ENCODE measurements at regions not wholly inside any gene's neighbourhood (a gene's known extent, or its start where the extent isn't known, plus 50 kb on each side); places are given as distances from the start of the nearest gene placed in this dataset.
"Not testable (repeated sequence)": the region's sequence is repeated elsewhere in the genome, so short reads cannot be mapped to it uniquely, and the experiment has no call there.

DNA sequence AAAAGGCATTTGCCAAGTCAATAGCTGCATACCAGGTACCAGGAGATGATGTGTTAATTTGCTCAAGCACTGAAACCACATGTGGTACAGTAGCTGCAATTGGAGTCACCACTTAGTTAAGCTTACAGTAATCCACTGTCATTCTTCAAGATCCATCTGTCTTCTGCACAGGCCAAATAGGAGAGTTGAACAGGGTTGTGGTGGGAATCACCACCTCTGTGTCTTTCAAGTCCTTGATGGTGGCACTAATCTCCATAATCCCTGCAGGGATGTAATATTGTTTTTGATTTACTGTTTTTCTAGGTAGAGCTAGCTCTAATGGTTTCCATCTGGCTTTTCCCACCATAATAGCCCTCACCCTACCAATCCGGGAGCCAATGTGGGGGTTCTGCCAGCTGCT, 91.9 kb downstream of the FCRL5 start:
- DNase-seq = no peak

- no peak for DNase-seq
Observed at GRCh38 chr1:157457279-157457678, 95.0 kb downstream of the FCRL5 start.

DNA sequence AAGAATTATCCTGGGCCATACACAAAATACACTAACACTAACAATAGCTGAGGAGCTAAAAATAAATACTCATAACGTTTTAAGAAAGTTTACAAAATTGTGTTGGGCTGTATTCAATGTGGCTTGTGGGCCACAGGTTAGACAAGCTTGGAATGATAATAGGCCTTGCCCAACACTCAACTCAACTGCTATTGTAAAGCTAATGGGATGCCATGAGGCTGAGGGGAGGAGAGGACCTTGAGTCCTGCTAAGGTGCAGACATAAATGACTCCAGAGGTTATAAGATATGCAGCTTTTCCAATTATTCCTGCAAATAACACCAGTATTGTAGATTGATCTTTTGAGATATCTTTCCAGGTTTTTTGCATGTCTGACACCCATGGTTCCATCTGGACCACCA, 97.0 kb downstream of the FCRL5 start:
- no peak for DNase-seq

DNA sequence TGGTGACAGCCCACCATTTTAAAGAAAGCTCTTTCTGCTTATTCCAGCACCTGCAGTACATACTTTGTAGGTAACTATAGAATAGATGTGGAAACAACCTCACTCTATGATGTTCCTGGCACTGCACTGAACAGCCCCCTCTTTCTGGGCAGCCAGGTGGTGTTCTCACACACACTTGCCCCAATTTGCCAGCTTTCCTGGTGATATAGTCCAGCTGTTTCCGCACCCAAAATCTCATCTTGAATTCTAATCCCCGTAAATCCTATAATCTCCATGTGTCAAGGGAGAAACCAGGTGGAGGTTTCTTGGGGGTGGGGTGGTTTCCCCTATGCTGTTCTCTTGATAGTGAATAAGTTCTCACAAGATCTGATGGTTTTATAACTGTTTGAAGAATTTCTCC, 102.2 kb downstream of the FCRL5 start:
- DNase-seq = no peak

GRCh38 chr1:157448636-157449035, 103.7 kb downstream of the FCRL5 start:
- no peak for DNase-seq

DNA sequence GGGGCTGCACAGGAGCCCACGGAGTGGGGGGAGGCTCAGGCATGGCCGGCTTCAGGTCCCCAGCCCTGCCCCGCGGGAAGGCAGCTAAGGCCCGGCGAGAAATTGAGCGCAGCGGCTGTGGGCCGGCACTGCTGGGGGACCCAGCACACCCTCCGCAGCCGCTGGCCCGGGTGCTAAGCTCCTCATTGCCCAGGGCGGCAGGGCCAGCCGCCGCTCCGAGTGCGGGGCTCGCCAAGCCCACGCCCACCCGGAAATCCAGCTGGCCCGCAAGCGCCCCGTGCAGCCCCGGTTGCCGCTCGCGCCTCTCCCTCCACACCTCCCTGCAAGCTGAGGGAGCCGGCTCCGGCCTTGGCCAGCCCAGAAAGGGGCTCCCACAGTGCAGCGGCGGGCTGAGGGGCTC, 106.0 kb downstream of the FCRL5 start:
- not testable (repeated sequence) for DNase-seq

- DNase-seq = not testable (repeated sequence)
Observed at GRCh38 chr1:157445616-157446140, 106.6 kb downstream of the FCRL5 start.

DNA sequence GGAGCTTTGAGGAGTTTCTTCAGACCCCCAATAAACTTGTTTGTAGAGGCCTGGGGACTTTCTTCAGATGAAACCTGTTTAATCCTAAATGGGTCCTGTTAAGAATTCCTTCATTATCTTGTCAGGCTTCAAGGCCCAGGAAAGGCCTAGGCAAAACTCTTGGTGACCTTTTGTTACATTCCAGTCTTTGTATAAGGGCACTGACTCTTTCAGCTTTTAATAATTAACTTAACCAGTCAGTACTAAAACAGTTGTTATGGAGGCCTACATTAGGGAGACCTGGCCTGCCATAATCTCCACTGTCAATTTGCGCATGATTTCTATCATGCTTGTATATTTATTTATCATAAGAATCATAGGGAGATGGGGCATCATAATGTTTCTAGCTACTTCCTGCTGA, 110.2 kb downstream of the FCRL5 start:
- no peak for DNase-seq

- no peak for DNase-seq
Observed at GRCh38 chr1:157439302-157439954, 112.9 kb downstream of the FCRL5 start.

GRCh38 chr1:157438613-157439012, 113.7 kb downstream of the FCRL5 start:
- no peak for DNase-seq

DNA sequence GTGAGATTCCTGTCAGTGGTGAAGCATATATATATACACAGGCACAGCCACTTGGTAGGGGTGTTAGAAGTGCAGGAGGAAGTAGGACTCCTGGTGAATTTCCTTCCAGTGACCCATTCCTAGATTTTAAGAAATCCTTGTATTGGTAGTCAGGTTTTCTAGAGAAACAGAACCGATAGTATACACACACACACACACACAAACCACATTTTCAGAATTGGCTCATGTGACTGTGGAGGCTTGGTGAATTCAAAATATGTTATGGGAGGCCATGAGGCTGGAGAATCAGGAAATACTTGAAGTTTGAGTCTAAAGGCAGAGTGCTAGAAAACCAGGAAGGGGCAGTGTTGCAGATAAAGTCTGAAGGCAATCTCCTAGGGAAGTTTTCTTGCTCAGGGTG, 114.2 kb downstream of the FCRL5 start:
- DNase-seq = no peak

GRCh38 chr1:157437296-157437695, 115.0 kb downstream of the FCRL5 start:
- no peak for DNase-seq

GRCh38 chr1:157431751-157432150, 120.6 kb downstream of the FCRL5 start:
- DNase-seq = no peak

DNA sequence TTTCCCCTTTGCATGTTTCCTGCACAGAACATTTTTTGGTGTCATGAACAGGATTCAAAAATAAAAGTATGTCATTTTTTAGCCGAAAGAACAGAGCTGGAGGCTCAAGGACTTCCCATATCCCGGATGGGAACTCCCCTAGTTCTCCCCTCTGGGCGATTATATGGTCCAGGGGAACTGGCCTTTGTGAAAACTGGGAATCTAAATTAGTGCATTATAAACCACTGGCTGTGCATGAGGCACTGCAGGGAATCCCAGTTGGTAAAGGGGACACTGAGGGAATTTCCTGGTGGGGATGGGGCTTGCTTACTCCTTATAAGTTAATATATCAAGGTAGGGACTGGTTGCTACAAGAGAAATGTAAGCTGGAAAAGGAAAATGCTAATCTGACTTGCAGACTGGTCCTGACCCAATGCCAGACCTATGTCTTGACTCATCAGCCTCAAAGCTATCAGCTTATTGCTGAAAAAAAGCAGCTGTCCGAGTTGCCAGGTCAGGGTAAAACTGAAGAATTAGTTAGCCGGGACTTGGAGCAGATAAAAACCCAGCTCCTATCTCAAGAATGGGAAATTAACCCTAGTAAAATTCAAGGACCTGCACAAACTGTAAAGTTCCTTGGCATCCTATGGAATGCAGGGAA, 122.6 kb downstream of the FCRL5 start:
- DNase-seq = no peak

- not testable (repeated sequence) for DNase-seq
Observed at GRCh38 chr1:157423764-157424163, 128.6 kb downstream of the FCRL5 start.

DNA sequence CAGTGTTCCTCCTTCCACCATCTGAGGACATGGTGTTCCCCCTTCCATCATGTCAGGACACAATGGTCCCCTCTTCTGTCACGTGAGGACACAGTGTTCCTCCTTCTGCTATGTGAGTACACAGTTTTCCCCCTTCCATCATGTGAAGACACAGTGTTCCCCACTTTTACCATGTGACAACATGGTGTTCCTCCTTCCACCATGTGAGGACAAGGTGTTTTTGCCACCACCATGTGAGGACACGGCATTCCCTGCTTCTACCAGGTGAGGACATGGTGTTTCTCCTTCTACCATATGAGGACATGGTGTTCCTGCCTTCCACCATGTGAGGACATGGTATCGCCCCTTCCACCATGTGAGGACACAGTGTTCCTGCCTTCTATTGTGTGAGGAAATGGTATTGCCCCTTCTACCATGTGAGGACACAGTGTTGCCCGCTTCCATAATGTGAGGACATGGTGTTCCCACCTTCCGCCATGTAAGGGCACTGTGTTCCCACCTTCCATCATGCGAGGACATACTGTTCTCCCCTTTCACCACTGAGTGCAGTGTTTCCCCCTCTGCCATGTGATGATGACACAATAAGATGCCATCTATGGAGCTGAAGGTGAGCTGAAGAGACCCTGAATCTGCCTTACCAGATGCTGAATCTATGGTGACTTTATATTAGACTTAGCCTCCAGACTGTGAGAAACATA, 132.3 kb downstream of the FCRL5 start:
- no peak for DNase-seq

DNA sequence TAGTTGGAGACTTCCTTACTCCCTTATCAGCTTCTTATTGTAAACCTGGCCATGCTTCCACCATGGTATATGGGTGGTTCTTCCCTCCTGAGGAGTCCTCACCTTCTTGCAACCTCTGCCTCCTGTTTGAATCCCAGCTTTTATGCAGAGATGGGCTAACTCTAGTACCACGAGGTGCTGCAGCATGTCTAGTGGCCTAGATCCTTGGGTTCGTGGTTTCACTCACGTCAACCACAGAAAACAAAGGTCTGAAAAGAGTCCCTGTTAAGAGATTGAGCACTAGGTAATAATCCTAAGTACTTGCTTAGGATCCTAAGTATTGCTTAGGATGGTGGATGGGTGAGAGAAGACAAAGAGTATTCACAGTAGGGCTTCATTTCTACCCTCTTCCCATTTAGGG, 133.7 kb downstream of the FCRL5 start:
- DNase-seq = no peak

DNA sequence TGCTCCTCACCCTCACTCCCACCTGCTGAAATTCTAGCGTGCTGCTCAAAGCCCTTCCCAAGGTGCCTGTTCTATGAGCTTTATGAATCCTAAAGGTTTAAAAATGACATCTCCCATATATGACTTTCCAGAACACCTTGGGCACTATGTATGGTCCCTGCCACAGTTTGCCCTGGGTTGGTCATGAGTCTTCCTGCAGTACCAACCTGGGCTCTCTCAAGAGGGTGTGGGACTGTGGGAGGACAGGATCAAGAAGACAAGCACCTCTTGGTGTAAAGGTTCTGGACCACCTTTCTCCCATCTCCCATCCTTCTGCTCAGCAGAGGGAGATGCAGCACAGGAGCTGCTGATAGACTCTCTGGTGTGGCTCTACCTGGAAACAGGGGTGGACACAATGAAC, 134.1 kb downstream of the FCRL5 start:
- DNase-seq = no peak

GRCh38 chr1:157415661-157416060, 136.7 kb downstream of the FCRL5 start:
- no peak for DNase-seq

DNA sequence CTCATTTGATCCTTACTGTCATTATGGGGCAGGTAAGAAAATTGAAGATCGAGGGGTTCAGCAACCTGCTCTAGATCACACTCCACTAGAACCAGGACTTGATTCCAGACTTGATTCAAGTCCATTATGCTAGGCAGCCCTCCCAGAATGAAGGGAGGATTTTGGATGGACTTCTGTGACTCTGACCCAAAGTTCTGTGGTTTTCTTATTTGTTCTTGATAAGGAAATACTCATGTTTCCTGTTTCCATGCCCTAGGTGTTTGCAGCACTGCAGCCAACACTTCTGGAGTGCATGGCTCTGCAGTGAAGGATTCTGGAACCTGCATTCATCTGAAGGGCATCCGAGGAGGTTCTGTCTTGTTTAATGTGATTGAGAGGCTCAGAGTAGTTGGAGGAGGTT, 140.0 kb downstream of the FCRL5 start:
- DNase-seq = no peak

GRCh38 chr1:157411769-157412168, 140.5 kb downstream of the FCRL5 start:
- DNase-seq = no peak

GRCh38 chr1:157411064-157411463, 141.3 kb downstream of the FCRL5 start:
- DNase-seq = no peak

DNA sequence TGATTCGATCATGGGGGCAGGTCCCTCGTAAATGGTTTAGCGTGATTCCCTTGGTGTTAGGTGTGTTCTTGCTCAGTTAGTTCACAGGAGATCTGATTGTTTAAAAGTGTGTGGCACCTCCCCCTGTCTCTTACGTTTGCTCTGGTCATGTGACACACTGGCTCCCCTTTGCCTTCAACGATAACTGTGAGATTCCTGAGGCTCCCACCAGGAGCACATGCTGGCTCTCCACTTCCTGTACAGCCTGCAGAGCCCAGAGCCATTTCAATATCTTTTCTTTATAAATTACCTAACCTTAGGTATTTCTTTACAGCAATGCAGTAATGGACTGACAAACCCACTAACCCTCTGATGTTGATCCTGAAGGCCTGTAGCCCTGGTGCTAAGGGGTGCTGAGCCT, 141.9 kb downstream of the FCRL5 start:
- DNase-seq = no peak

DNA sequence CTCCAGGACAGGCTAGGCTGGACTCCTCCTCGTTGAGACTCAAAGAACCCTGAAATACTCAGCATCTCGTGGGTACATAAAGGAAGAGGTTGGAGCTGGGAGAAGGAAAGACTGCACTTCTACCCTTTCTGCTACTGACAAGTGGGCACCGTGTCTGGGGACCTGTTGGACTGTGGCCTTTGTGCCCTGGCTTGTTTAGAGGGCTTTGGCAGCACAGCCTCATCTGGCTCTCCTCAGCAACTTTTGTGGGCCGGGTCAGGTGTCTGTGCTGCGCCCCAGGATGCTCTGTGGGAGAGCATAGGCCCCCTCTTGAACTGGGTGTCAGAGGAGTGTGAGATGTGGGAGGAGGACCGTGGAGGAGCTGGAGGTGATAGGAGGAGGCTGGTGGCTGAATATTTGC, 142.4 kb downstream of the FCRL5 start:
- no peak for DNase-seq
